ENCODE measurements at regions not wholly inside any gene's neighbourhood (a gene's known extent, or its start where the extent isn't known, plus 50 kb on each side); places are given as distances from the start of the nearest gene placed in this dataset.

DNA sequence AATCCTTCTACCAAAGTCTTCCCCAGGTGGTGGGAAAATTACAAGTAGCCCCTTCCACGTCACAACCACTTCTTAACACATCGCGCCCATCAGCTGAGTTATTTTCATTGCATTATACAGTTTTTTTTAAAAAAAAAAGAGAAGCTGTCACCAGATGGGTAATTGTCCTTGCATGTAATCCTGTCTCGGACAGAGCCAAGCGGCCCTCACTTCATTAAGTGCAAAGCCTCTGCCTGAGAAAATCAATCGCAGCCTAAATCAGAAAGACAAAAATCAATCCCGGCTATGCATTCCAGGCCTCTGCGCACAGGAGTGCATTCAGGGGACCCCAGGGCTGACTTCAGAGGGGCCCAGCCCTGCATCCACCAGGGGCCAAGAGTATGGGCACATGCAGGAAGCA is 538.9 kb downstream of the NPHP4 start:
- Histone ChIP-seq H3K36me3 (ENCODE audit: control insufficient read depth in 1 of 2, insufficient read depth in 2 of 2, low read length in 2 of 2) (no peaks in the 10 kb centered on the region), H3K9me2 (ENCODE audit: insufficient read depth) (no peaks in the 10 kb centered on the region), H4K20me1 (ENCODE audit: insufficient read depth) (no peaks in the 10 kb centered on the region), H3K27me3 (ENCODE audit: insufficient read depth, low read length) (peaks cover 24% of the 10 kb centered on the region; the same call in 1 of the 2 replicates), H3K4me1 (ENCODE audit: control insufficient read depth in 1 of 2, insufficient read depth in 2 of 2, low read length in 2 of 2) (no peaks in the 10 kb centered on the region), H3K4me3 (replicated peaks in 1 of 2; ENCODE audit: low read depth in 1 of 2, low read length in 2 of 2) (no peak overlapping the region), H2AFZ (ENCODE audit: low read depth, low read length, poor library complexity, severe bottlenecking) (no peak overlapping the region), H3K4me2 (ENCODE audit: low read length) (no peak overlapping the region), H3K27ac (ENCODE audit: low read depth, low read length) (no peak overlapping the region), H3K9me3 (ENCODE audit: control insufficient read depth in 1 of 2, insufficient read depth in 1 of 2, low read depth in 1 of 2, low read length in 2 of 2) (no peaks in the 10 kb centered on the region), H3K9ac (ENCODE audit: low read length) (no peak overlapping the region), H3K79me2 (ENCODE audit: insufficient read depth, low read length) (no peaks in the 10 kb centered on the region)
- intact Hi-C loops (cut with micrococcal nuclease) = no loop called here
- TF ChIP-seq REST (IDR thresholded peaks at IDR 0.05; ENCODE audit: low read depth) (no peak), EGR1 (IDR thresholded peaks at IDR 0.05; ENCODE audit: low read depth) (no peak), SIN3A (IDR thresholded peaks at IDR 0.05; ENCODE audit: low read depth) (no peak), SP1 (IDR thresholded peaks at IDR 0.05; ENCODE audit: low read depth) (no peak), ZNF274 (IDR thresholded peaks at IDR 0.05; ENCODE audit: low read depth, low read length) (no peak), RAD21 (IDR thresholded peaks at IDR 0.05; ENCODE audit: low read depth) (no peak), ELF1 (IDR thresholded peaks at IDR 0.05; ENCODE audit: borderline replicate concordance, low read depth) (no peak), CBX3 (IDR thresholded peaks at IDR 0.05; ENCODE audit: low read depth) (no peak), JUND (IDR thresholded peaks at IDR 0.05) (no peak), POLR2A (IDR thresholded peaks at IDR 0.05; ENCODE audit: borderline replicate concordance, extremely low read depth, insufficient read depth, insufficient read length) (no peak), CEBPB (IDR thresholded peaks at IDR 0.05; ENCODE audit: low read depth) (no peak), FOSL1 (IDR thresholded peaks at IDR 0.05; ENCODE audit: low read depth) (no peak)
- TF ChIP-seq, protein P1, sequence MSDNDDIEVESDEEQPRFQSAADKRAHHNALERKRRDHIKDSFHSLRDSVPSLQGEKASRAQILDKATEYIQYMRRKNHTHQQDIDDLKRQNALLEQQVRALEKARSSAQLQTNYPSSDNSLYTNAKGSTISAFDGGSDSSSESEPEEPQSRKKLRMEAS (IDR thresholded peaks at IDR 0.05) = no peak
- TF ChIP-seq, protein P2, sequence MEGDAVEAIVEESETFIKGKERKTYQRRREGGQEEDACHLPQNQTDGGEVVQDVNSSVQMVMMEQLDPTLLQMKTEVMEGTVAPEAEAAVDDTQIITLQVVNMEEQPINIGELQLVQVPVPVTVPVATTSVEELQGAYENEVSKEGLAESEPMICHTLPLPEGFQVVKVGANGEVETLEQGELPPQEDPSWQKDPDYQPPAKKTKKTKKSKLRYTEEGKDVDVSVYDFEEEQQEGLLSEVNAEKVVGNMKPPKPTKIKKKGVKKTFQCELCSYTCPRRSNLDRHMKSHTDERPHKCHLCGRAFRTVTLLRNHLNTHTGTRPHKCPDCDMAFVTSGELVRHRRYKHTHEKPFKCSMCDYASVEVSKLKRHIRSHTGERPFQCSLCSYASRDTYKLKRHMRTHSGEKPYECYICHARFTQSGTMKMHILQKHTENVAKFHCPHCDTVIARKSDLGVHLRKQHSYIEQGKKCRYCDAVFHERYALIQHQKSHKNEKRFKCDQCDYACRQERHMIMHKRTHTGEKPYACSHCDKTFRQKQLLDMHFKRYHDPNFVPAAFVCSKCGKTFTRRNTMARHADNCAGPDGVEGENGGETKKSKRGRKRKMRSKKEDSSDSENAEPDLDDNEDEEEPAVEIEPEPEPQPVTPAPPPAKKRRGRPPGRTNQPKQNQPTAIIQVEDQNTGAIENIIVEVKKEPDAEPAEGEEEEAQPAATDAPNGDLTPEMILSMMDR (IDR thresholded peaks at IDR 0.05 in 2 of 3, conservative IDR thresholded peaks at IDR 0.05 in 1 of 3; ENCODE audit: borderline replicate concordance in 1 of 3, insufficient read depth in 1 of 3, low read depth in 2 of 3, low read length in 2 of 3) = no peak
- ChIA-PET POLR2A (no interaction called here), RAD21 (ENCODE audit: low non-redundant PET in 1 of 2, low total read pairs in 2 of 2, uncharacterized antibody in 2 of 2, unreplicated experiment in 2 of 2) (no interaction called here), CTCF (no interaction called here)
- ATAC-seq (no peak), DNase-seq (ENCODE audit: low read depth, low spot score) (no peak)
- BruUV-seq (replicated peaks) = no TSS peak

Data from HCT116 (cell line).